ENCODE measurements at regions not wholly inside any gene's neighbourhood (a gene's known extent, or its start where the extent isn't known, plus 50 kb on each side); places are given as distances from the start of the nearest gene placed in this dataset.

- Histone ChIP-seq H3F3A (ENCODE audit: control insufficient read depth, insufficient read depth) (no peaks in the 10 kb centered on the region), H3K9me2 (replicated peaks; ENCODE audit: control insufficient read depth, low read length) (no peaks in the 10 kb centered on the region), H3K27ac (ENCODE audit: low read depth, low read length) (no peak overlapping the region)
Observed at GRCh38 chr9:71541436-71541835, 226.9 kb downstream of the CEMIP2 start.

DNA sequence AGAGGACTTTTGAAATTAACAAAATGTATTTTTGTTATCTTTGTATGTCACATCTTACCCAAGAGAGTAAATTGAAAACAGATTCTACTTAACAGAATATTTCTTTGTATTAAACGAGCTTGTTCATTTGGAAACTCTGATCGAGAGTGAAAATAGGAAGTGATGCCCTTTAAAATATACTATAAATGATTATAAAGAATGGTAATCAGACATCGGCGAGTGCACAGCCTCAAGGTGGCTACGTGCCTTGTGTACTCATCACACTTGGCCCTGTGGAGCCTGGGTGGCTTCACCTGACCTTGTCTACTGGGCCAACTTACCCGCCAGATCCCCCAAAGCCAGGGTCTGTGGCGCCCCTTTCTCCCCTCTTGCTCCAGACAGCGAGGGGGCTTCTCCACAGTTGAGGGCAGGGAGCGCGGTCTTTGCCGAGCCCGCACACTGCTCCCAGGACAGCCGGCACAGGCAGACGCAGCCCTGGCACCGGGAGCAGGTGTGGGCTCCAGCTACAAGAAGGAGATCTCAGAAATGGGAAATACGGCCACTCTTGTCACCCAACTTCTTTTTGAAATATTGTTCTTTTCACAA, 243.2 kb downstream of the CEMIP2 start:
- no peak for TF ChIP-seq EZH2phosphoT487 (IDR thresholded peaks at IDR 0.05; ENCODE audit: borderline replicate concordance, low read length)
- TF ChIP-seq, protein P1, sequence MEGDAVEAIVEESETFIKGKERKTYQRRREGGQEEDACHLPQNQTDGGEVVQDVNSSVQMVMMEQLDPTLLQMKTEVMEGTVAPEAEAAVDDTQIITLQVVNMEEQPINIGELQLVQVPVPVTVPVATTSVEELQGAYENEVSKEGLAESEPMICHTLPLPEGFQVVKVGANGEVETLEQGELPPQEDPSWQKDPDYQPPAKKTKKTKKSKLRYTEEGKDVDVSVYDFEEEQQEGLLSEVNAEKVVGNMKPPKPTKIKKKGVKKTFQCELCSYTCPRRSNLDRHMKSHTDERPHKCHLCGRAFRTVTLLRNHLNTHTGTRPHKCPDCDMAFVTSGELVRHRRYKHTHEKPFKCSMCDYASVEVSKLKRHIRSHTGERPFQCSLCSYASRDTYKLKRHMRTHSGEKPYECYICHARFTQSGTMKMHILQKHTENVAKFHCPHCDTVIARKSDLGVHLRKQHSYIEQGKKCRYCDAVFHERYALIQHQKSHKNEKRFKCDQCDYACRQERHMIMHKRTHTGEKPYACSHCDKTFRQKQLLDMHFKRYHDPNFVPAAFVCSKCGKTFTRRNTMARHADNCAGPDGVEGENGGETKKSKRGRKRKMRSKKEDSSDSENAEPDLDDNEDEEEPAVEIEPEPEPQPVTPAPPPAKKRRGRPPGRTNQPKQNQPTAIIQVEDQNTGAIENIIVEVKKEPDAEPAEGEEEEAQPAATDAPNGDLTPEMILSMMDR (IDR thresholded peaks at IDR 0.05; ENCODE audit: low read depth, low read length, poor library complexity, severe bottlenecking) = no peak
- H3F3A ChIP-seq (ENCODE audit: control insufficient read depth, insufficient read depth) = no peaks in the 10 kb centered on the region
- no peaks in the 10 kb centered on the region for H3K79me2 ChIP-seq (ENCODE audit: control insufficient read depth, low read length)
- no peaks in the 10 kb centered on the region for H4K20me1 ChIP-seq (ENCODE audit: control insufficient read depth, insufficient read depth, low read depth, low read length)
- no peaks in the 10 kb centered on the region for H3K9me3 ChIP-seq (ENCODE audit: control insufficient read depth, insufficient read depth, low read length)
- H3K27ac ChIP-seq (ENCODE audit: low read depth, low read length) = no peak overlapping the region
- H3K27me3 ChIP-seq (ENCODE audit: control insufficient read depth, low read length) = peaks cover 3% of the 10 kb centered on the region; the same call in 1 of the 2 replicates
- no peak overlapping the region for H3K4me3 ChIP-seq (ENCODE audit: low read length)
- no peak overlapping the region for H3K4me2 ChIP-seq (ENCODE audit: low read length)
- no peaks in the 10 kb centered on the region for H3K4me1 ChIP-seq (ENCODE audit: control insufficient read depth, low read length)
- no peaks in the 10 kb centered on the region for H3K9me2 ChIP-seq (replicated peaks; ENCODE audit: control insufficient read depth, low read length)
- no peaks in the 10 kb centered on the region for H3K36me3 ChIP-seq (ENCODE audit: control insufficient read depth, low read length)

More at GRCh38 chr9:71541436-71541835, 226.9 kb downstream of the CEMIP2 start:
- Histone ChIP-seq H3K79me2 (ENCODE audit: control insufficient read depth, low read length) (no peaks in the 10 kb centered on the region), H3K4me3 (ENCODE audit: low read length) (no peak overlapping the region), H3K27me3 (ENCODE audit: control insufficient read depth, low read length) (peaks cover 7% of the 10 kb centered on the region), H3K36me3 (ENCODE audit: control insufficient read depth, low read length) (no peaks in the 10 kb centered on the region), H3K4me1 (ENCODE audit: control insufficient read depth, low read length) (no peaks in the 10 kb centered on the region), H3K9me3 (ENCODE audit: control insufficient read depth, insufficient read depth, low read length) (no peaks in the 10 kb centered on the region), H3K4me2 (ENCODE audit: low read length) (no peak overlapping the region), H4K20me1 (ENCODE audit: control insufficient read depth, insufficient read depth, low read depth, low read length) (no peaks in the 10 kb centered on the region)
- no peak for TF ChIP-seq EZH2phosphoT487 (IDR thresholded peaks at IDR 0.05; ENCODE audit: borderline replicate concordance, low read length)
- TF ChIP-seq, protein P1 (IDR thresholded peaks at IDR 0.05; ENCODE audit: low read depth, low read length, poor library complexity, severe bottlenecking) = no peak

- Histone ChIP-seq H3K9me2 (replicated peaks; ENCODE audit: control insufficient read depth, low read length) (no peaks in the 10 kb centered on the region), H3K4me2 (ENCODE audit: low read length) (no peak overlapping the region), H3K4me3 (ENCODE audit: low read length) (no peak overlapping the region), H3K27me3 (ENCODE audit: control insufficient read depth, low read length) (peaks cover 3% of the 10 kb centered on the region; the same call in 1 of the 2 replicates), H3K9me3 (ENCODE audit: control insufficient read depth, insufficient read depth, low read length) (no peaks in the 10 kb centered on the region), H3F3A (ENCODE audit: control insufficient read depth, insufficient read depth) (no peaks in the 10 kb centered on the region), H3K36me3 (ENCODE audit: control insufficient read depth, low read length) (no peaks in the 10 kb centered on the region), H3K4me1 (ENCODE audit: control insufficient read depth, low read length) (no peaks in the 10 kb centered on the region), H4K20me1 (ENCODE audit: control insufficient read depth, insufficient read depth, low read depth, low read length) (no peaks in the 10 kb centered on the region), H3K27ac (ENCODE audit: low read depth, low read length) (no peak overlapping the region), H3K79me2 (ENCODE audit: control insufficient read depth, low read length) (no peaks in the 10 kb centered on the region)
- TF ChIP-seq, protein P1 (IDR thresholded peaks at IDR 0.05; ENCODE audit: low read depth, low read length, poor library complexity, severe bottlenecking) = no peak
- no peak for TF ChIP-seq EZH2phosphoT487 (IDR thresholded peaks at IDR 0.05; ENCODE audit: borderline replicate concordance, low read length)
Observed at GRCh38 chr9:71524516-71524915, 243.8 kb downstream of the CEMIP2 start.
